SK-N-SH treated with all-trans-retinoic acid at 6 μM for 48 hours (cell line): ENCODE measurements at regions not wholly inside any gene's neighbourhood (a gene's known extent, or its start where the extent isn't known, plus 50 kb on each side); places are given as distances from the start of the nearest gene placed in this dataset.

Experiments
- ATAC-seq: fragments of 200-7000 bp; cut with Tn5 transposase; 3 replicates; pipeline ENCODE4 v1.9.1; 2020; ENCODE audit warnings: mild to moderate bottlenecking, moderate library complexity
- ARNTL ChIP-seq: fragments of 450-650 bp; formaldehyde crosslinking; IDR thresholded peaks from 2 replicates; pipeline ENCODE4 v1.5.0; 2020; ENCODE audit warnings: low read depth, mild to moderate bottlenecking, moderate library complexity, borderline replicate concordance
- BACH2 ChIP-seq: fragments of 250-450 bp; sonication (Bioruptor Pico); IDR thresholded peaks from 2 replicates; pipeline ENCODE4 v1.9.0; 2021; ENCODE audit warnings: mild to moderate bottlenecking, borderline replicate concordance
- CREB5 ChIP-seq: fragments of 250-450 bp; sonication (Bioruptor Pico); IDR thresholded peaks from 2 replicates; pipeline ENCODE4 v1.5.1; 2020; ENCODE audit warnings: low read depth, mild to moderate bottlenecking, moderate library complexity
- CSDC2 ChIP-seq: fragments of 250-450 bp; sonication (Bioruptor Pico); IDR thresholded peaks from 2 replicates; pipeline ENCODE4 v1.5.0; 2020; ENCODE audit warnings: mild to moderate bottlenecking, moderate library complexity
- CSRNP3 ChIP-seq: fragments of 250-450 bp; sonication (Bioruptor Pico); IDR thresholded peaks from 2 replicates; pipeline ENCODE4 v1.5.1; 2021; ENCODE audit warnings: mild to moderate bottlenecking, moderate library complexity
- ESRRG ChIP-seq: fragments of 250-450 bp; sonication (Bioruptor Pico); IDR thresholded peaks from 2 replicates; pipeline ENCODE4 v1.6.1; 2021; ENCODE audit warnings: mild to moderate bottlenecking
- GLIS3 ChIP-seq: fragments of 250-450 bp; sonication (Bioruptor Pico); IDR thresholded peaks from 2 replicates; pipeline ENCODE4 v1.5.0; 2020; ENCODE audit warnings: mild to moderate bottlenecking, moderate library complexity
- ISL1 ChIP-seq: fragments of 250-450 bp; sonication (Bioruptor Pico); IDR thresholded peaks from 2 replicates; pipeline ENCODE4 v2.1.2; 2022; ENCODE audit warnings: mild to moderate bottlenecking, moderate library complexity
- POU6F1 ChIP-seq: fragments of 250-450 bp; sonication (Bioruptor Pico); IDR thresholded peaks from 2 replicates; pipeline ENCODE4 v1.8.0; 2021; ENCODE audit warnings: low read depth, mild to moderate bottlenecking, moderate library complexity, borderline replicate concordance
- PPARA ChIP-seq: fragments of 250-450 bp; sonication (Bioruptor Pico); IDR thresholded peaks from 2 replicates; pipeline ENCODE4 v1.5.0; 2020; ENCODE audit warnings: mild to moderate bottlenecking, borderline replicate concordance
- TCF4 ChIP-seq: fragments of 250-450 bp; sonication (Bioruptor Pico); IDR thresholded peaks from 2 replicates; pipeline ENCODE4 v1.8.0; 2021; ENCODE audit warnings: mild to moderate bottlenecking, moderate library complexity, borderline replicate concordance
- TOX ChIP-seq: fragments of 250-450 bp; sonication (Bioruptor Pico); IDR thresholded peaks from 2 replicates; pipeline ENCODE4 v1.8.0; 2021; ENCODE audit warnings: mild to moderate bottlenecking, moderate library complexity, borderline replicate concordance
- ZC3H10 ChIP-seq: fragments of 250-450 bp; sonication (Bioruptor Pico); IDR thresholded peaks from 2 replicates; pipeline ENCODE4 v1.5.1; 2021; ENCODE audit warnings: mild to moderate bottlenecking, moderate library complexity
- ZFP3 ChIP-seq: fragments of 250-450 bp; sonication (Bioruptor Pico); IDR thresholded peaks from 2 replicates; pipeline ENCODE4 v1.5.0; 2020; ENCODE audit warnings: mild to moderate bottlenecking, moderate library complexity
- ZFP30 ChIP-seq: fragments of 450-650 bp; formaldehyde crosslinking; IDR thresholded peaks from 2 replicates; pipeline ENCODE4 v1.5.0; 2022; ENCODE audit warnings: mild to moderate bottlenecking, moderate library complexity
- ZNF565 ChIP-seq: fragments of 450-650 bp; formaldehyde crosslinking; conservative IDR thresholded peaks from 2 replicates; pipeline ENCODE4 v1.5.0; 2020; ENCODE audit warnings: low read depth, mild to moderate bottlenecking, moderate library complexity
- ZNF70 ChIP-seq: fragments of 450-650 bp; formaldehyde crosslinking; IDR thresholded peaks from 2 replicates; pipeline ENCODE4 v1.5.0; 2020; ENCODE audit warnings: mild to moderate bottlenecking, moderate library complexity
- ZNF8 ChIP-seq: fragments of 450-650 bp; formaldehyde crosslinking; IDR thresholded peaks from 2 replicates; pipeline ENCODE4 v1.5.0; 2020; ENCODE audit warnings: mild to moderate bottlenecking, moderate library complexity
- TF ChIP-seq, protein P1 (sequence below): fragments of 250-450 bp; sonication (Bioruptor Pico); IDR thresholded peaks from 2 replicates; pipeline ENCODE4 v1.8.0; 2020; ENCODE audit warnings: mild to moderate bottlenecking, moderate library complexity, borderline replicate concordance
- TF ChIP-seq, protein P2 (sequence below): fragments of 250-450 bp; sonication (Bioruptor Pico); IDR thresholded peaks from 2 replicates; pipeline ENCODE4 v1.5.0; 2020; ENCODE audit warnings: mild to moderate bottlenecking, moderate library complexity

- ATAC-seq: no peak
- no peak for TF ChIP-seq ZFP3 (CRISPR knock-in tag)
Observed at GRCh38 chr2:106599540-106599939, 112.4 kb downstream of the CD8B2 start.

GRCh38 chr2:106602042-106602441, 114.9 kb downstream of the CD8B2 start:
- ATAC-seq: no peak

GRCh38 chr2:106606652-106607051, 119.5 kb downstream of the CD8B2 start:
- TF ChIP-seq, protein P1, sequence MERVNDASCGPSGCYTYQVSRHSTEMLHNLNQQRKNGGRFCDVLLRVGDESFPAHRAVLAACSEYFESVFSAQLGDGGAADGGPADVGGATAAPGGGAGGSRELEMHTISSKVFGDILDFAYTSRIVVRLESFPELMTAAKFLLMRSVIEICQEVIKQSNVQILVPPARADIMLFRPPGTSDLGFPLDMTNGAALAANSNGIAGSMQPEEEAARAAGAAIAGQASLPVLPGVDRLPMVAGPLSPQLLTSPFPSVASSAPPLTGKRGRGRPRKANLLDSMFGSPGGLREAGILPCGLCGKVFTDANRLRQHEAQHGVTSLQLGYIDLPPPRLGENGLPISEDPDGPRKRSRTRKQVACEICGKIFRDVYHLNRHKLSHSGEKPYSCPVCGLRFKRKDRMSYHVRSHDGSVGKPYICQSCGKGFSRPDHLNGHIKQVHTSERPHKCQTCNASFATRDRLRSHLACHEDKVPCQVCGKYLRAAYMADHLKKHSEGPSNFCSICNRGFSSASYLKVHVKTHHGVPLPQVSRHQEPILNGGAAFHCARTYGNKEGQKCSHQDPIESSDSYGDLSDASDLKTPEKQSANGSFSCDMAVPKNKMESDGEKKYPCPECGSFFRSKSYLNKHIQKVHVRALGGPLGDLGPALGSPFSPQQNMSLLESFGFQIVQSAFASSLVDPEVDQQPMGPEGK (CRISPR knock-in tag): no peak
- no peak for TF ChIP-seq GLIS3
- TF ChIP-seq TOX (CRISPR knock-in tag): no peak
- TF ChIP-seq TCF4 (CRISPR knock-in tag): no peak
- TF ChIP-seq ZFP3 (CRISPR knock-in tag): no peak
- no peak for TF ChIP-seq BACH2 (CRISPR knock-in tag)
- no peak for TF ChIP-seq CSDC2
- no peak for TF ChIP-seq ESRRG (CRISPR knock-in tag)
- TF ChIP-seq ZNF565 (CRISPR knock-in tag): no peak
- TF ChIP-seq, protein P2, sequence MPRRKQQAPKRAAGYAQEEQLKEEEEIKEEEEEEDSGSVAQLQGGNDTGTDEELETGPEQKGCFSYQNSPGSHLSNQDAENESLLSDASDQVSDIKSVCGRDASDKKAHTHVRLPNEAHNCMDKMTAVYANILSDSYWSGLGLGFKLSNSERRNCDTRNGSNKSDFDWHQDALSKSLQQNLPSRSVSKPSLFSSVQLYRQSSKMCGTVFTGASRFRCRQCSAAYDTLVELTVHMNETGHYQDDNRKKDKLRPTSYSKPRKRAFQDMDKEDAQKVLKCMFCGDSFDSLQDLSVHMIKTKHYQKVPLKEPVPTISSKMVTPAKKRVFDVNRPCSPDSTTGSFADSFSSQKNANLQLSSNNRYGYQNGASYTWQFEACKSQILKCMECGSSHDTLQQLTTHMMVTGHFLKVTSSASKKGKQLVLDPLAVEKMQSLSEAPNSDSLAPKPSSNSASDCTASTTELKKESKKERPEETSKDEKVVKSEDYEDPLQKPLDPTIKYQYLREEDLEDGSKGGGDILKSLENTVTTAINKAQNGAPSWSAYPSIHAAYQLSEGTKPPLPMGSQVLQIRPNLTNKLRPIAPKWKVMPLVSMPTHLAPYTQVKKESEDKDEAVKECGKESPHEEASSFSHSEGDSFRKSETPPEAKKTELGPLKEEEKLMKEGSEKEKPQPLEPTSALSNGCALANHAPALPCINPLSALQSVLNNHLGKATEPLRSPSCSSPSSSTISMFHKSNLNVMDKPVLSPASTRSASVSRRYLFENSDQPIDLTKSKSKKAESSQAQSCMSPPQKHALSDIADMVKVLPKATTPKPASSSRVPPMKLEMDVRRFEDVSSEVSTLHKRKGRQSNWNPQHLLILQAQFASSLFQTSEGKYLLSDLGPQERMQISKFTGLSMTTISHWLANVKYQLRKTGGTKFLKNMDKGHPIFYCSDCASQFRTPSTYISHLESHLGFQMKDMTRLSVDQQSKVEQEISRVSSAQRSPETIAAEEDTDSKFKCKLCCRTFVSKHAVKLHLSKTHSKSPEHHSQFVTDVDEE (CRISPR knock-in tag): no peak
- no peak for TF ChIP-seq ZC3H10 (CRISPR knock-in tag)
- TF ChIP-seq ARNTL (CRISPR knock-in tag): no peak
- no peak for TF ChIP-seq CSRNP3 (CRISPR knock-in tag)
- TF ChIP-seq ZFP30 (CRISPR knock-in tag): no peak
- no peak for TF ChIP-seq ZNF70 (CRISPR knock-in tag)
- no peak for TF ChIP-seq POU6F1 (CRISPR knock-in tag)
- no peak for ATAC-seq

More at GRCh38 chr2:106602042-106602441, 114.9 kb downstream of the CD8B2 start:
- TF ChIP-seq ISL1 (CRISPR knock-in tag): no peak
- no peak for TF ChIP-seq PPARA (CRISPR knock-in tag)
- no peak for TF ChIP-seq CREB5 (CRISPR knock-in tag)
- no peak for TF ChIP-seq CSDC2
- no peak for TF ChIP-seq TOX (CRISPR knock-in tag)
- TF ChIP-seq ZFP30 (CRISPR knock-in tag): no peak
- no peak for TF ChIP-seq ZFP3 (CRISPR knock-in tag)
- no peak for TF ChIP-seq ZNF70 (CRISPR knock-in tag)
- TF ChIP-seq ZNF8: no peak
- no peak for TF ChIP-seq POU6F1 (CRISPR knock-in tag)
- no peak for TF ChIP-seq CSRNP3 (CRISPR knock-in tag)
- TF ChIP-seq, all 23 proteins: peak for 0
